ENCODE measurements at regions not wholly inside any gene's neighbourhood (a gene's known extent, or its start where the extent isn't known, plus 50 kb on each side); places are given as distances from the start of the nearest gene placed in this dataset.
"Not testable (repeated sequence)": the region's sequence is repeated elsewhere in the genome, so short reads cannot be mapped to it uniquely, and the experiment has no call there.

DNA sequence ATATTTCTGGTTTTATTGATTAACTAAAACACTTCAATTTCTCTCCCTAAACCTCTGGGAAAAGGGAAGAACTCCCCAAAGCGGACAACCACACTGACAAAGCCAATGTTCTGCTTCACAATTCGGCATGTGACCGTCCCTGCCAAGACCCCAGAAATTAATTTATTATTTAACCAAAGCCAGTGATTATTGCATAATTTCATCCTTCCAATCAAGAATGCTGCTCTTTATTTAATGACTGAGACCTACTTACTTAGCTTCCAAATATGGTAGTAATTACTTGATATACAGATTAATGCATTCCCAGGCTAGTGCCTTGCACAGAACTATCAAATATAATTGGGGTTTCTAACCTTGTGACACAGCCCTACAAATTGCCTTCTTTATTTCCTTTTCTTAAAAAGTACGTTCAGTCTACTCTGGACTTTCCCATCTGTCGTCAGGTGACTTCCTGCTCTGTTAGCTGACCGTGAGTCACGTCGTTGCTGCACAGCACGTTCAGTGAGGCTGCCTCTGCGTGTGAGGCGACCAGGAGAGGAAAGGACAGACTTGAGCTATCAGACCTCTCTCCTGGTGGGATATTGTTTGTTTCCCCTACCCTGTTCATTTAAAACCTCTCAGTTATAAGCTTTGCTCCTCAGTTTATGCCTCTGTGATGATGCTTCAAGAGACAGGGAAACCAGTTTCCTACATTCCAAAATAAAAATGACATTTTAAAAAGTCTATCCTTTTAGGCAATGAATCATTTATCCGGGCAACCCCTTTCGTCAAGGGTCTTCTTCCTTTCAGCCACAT, 55.7 kb upstream of the TNFAIP3 start:
- peaks cover 6% of the 10 kb centered on the region for H3K4me1 Mint-ChIP-seq (ENCODE audit: unreplicated experiment)
- peak; percentile 20 for DNase-seq (ENCODE audit: low spot score)
- no peaks in the 10 kb centered on the region for H3K36me3 Mint-ChIP-seq (ENCODE audit: low read depth, unreplicated experiment)
- H3K27me3 Mint-ChIP-seq (ENCODE audit: unreplicated experiment) = peaks cover 3% of the 10 kb centered on the region
- H3K4me3 Mint-ChIP-seq (ENCODE audit: unreplicated experiment) = no peak overlapping the region
- no peaks in the 10 kb centered on the region for H3K9me3 Mint-ChIP-seq (ENCODE audit: unreplicated experiment)
- H3K27ac Mint-ChIP-seq (ENCODE audit: unreplicated experiment) = no peak overlapping the region
- TF ChIP-seq CTCF (IDR thresholded peaks at IDR 0.05; ENCODE audit: unreplicated experiment) = no peak

DNA sequence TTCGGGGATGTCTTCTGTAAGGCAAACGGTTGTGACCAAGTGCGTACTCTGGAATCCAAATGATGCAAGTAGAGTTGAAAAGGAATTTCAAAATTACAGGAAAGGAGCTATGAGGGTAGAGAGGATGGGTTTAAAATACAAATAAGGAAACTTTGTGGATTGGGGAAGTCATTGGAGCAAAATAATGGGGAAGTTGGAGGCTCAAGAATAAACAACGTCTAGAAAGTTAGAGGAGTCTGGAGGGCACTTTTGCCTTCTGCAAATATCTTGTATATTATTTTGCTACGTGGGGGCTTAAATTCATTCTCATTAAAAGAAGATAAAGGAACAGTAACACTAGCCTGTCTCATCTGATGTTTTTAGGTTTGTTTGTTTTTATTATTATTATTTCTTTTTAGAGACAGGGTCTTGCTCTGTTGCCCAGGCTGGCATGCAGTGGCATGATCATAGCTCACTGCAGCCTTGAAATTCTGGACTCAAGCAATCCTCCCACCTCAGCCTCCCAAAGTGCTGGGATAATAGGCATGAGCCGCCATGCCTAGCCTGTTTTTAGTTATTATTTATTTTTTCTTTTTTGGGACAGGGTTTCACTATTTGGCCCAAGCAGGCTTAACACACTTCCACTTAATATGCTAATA, 55.0 kb upstream of the TNFAIP3 start:
- no peaks in the 10 kb centered on the region for H3K36me3 Mint-ChIP-seq (ENCODE audit: low read depth, unreplicated experiment)
- peaks cover 3% of the 10 kb centered on the region for H3K27me3 Mint-ChIP-seq (ENCODE audit: unreplicated experiment)
- peaks cover 6% of the 10 kb centered on the region for H3K4me1 Mint-ChIP-seq (ENCODE audit: unreplicated experiment)
- DNase-seq (ENCODE audit: low spot score) = no peak
- H3K4me3 Mint-ChIP-seq (ENCODE audit: unreplicated experiment) = no peak overlapping the region
- H3K27ac Mint-ChIP-seq (ENCODE audit: unreplicated experiment) = no peak overlapping the region
- H3K9me3 Mint-ChIP-seq (ENCODE audit: unreplicated experiment) = no peaks in the 10 kb centered on the region
- TF ChIP-seq CTCF (IDR thresholded peaks at IDR 0.05; ENCODE audit: unreplicated experiment) = no peak

DNA sequence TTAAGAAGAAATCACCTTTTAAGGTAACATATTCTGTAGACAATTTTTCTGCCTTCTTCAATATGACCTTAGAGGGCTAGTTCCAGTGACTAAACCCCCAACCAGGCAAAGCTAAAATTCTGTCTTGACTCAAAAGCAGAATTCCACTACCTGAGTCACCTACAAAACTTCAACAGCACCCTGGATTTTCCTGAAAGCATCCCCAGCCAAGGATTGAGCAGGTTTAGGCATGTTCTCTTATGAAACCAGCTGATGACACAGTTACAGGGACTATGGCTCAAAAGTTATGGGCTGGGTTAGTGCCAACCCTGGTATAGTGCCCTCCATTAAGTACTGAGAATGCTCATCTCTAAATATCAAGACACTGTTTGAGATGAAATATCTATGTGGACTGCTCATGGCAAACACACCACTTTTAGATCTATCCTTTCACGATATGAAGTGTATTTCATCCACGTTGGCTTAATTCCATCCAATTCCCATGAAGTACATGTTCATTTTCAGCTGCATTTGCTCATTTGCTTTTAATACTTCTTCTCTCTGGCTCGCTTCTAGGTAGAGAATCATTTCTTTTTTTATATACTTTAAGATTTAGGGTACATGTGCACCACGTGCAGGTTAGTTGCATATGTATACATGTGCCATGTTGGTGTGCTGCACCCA, 53.6 kb upstream of the TNFAIP3 start:
- no peak overlapping the region for H3K4me3 Mint-ChIP-seq (ENCODE audit: unreplicated experiment)
- no peaks in the 10 kb centered on the region for H3K36me3 Mint-ChIP-seq (ENCODE audit: low read depth, unreplicated experiment)
- H3K27me3 Mint-ChIP-seq (ENCODE audit: unreplicated experiment) = peaks cover 3% of the 10 kb centered on the region
- H3K4me1 Mint-ChIP-seq (ENCODE audit: unreplicated experiment) = peaks cover 6% of the 10 kb centered on the region
- no peak overlapping the region for H3K27ac Mint-ChIP-seq (ENCODE audit: unreplicated experiment)
- DNase-seq (ENCODE audit: low spot score) = no peak
- H3K9me3 Mint-ChIP-seq (ENCODE audit: unreplicated experiment) = no peaks in the 10 kb centered on the region
- TF ChIP-seq CTCF (IDR thresholded peaks at IDR 0.05; ENCODE audit: unreplicated experiment) = no peak

DNA sequence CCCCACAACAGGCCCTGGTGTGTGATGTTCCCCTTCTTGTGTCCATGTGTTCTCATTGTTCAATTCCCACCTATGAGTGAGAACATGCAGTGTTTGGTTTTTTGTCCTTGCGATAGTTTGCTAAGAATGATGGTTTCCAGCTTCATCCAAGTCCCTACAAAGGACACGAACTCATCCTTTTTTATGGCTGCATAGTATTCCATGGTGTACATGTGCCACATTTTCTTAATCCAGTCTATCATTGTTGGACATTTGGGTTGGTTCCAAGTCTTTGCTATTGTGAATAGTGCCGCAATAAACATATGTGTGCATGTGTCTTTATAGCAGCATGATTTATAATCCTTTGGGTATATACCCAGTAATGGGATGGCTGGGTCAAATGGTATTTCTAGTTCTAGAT, 53.0 kb upstream of the TNFAIP3 start:
- H3K27ac Mint-ChIP-seq (ENCODE audit: unreplicated experiment); H3K4me1 Mint-ChIP-seq (ENCODE audit: unreplicated experiment); H3K36me3 Mint-ChIP-seq (ENCODE audit: low read depth, unreplicated experiment); H3K27me3 Mint-ChIP-seq (ENCODE audit: unreplicated experiment); H3K9me3 Mint-ChIP-seq (ENCODE audit: unreplicated experiment); H3K4me3 Mint-ChIP-seq (ENCODE audit: unreplicated experiment); DNase-seq (ENCODE audit: low spot score): not testable (repeated sequence)

DNA sequence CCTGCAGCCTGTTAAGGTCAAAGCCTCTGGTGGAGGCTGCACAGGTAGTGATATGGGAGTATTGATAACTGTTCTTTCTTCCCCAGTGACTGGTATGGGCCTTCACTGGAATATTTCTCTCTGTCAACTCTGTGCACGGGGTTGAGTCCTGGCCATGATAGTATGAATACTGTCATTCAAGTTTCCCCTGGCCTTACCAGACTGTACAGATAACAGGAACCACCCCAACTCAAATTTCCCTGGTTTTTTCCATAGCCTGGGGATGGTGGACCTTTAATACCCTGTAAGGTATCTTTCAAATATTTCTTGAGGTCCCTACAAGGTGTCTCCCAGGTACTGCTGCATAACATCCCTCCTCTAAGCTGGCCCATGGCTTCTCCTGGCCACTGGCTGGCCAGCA, 51.4 kb upstream of the TNFAIP3 start:
- DNase-seq (ENCODE audit: low spot score) = no peak
- Mint-ChIP-seq H3K36me3 (ENCODE audit: low read depth, unreplicated experiment) (no peaks in the 10 kb centered on the region), H3K4me3 (ENCODE audit: unreplicated experiment) (no peak overlapping the region), H3K9me3 (ENCODE audit: unreplicated experiment) (no peaks in the 10 kb centered on the region), H3K4me1 (ENCODE audit: unreplicated experiment) (peaks cover 6% of the 10 kb centered on the region), H3K27me3 (ENCODE audit: unreplicated experiment) (peaks cover 3% of the 10 kb centered on the region), H3K27ac (ENCODE audit: unreplicated experiment) (no peak overlapping the region)
- TF ChIP-seq CTCF (IDR thresholded peaks at IDR 0.05; ENCODE audit: unreplicated experiment) = no peak

Measured in endothelial cell (in vitro differentiated cells).